Transverse colon (tissue), 3 donors: ENCODE measurements at regions not wholly inside any gene's neighbourhood (a gene's known extent, or its start where the extent isn't known, plus 50 kb on each side); places are given as distances from the start of the nearest gene placed in this dataset.

Experiments used
- EP300 ChIP-seq: sonication (generic); formaldehyde crosslinking; IDR thresholded peaks from one replicate; pipeline ENCODE4 v1.6.1; 2017; ENCODE audit warnings: antibody characterized with exemption, low read depth
- POLR2AphosphoS5 ChIP-seq, 3 donors: sonication (generic); formaldehyde crosslinking; IDR thresholded peaks; one replicate each; pipeline ENCODE4 v1.6.1; 2016; ENCODE audit warnings: antibody characterized with exemption in 3 of 3

GRCh38 chr1:195897076-195897475 lies 711.2 kb downstream of the KCNT2 start:
- no peak for TF ChIP-seq EP300
- no peak for TF ChIP-seq POLR2AphosphoS5 (IDR thresholded peaks at IDR 0.05)
